ENCODE measurements at regions not wholly inside any gene's neighbourhood (a gene's known extent, or its start where the extent isn't known, plus 50 kb on each side); places are given as distances from the start of the nearest gene placed in this dataset.

- TF ChIP-seq POLR2AphosphoS5 (IDR thresholded peaks at IDR 0.05; ENCODE audit: low read depth, low read length) (no peak), POLR2A (IDR thresholded peaks at IDR 0.05; ENCODE audit: low read depth, low read length) (no peak), TAF1 (IDR thresholded peaks at IDR 0.05; ENCODE audit: borderline replicate concordance, low read depth, low read length) (no peak)
These were observed 127.2 kb upstream of the SP8 start for GRCh38 chr7:20913853-20914252.
